Mesendoderm (in vitro differentiated cells): ENCODE measurements at regions not wholly inside any gene's neighbourhood (a gene's known extent, or its start where the extent isn't known, plus 50 kb on each side); places are given as distances from the start of the nearest gene placed in this dataset.

Experiments
- DNase-seq: peaks from one replicate; pipeline ENCODE4 v3.0.0; 2013
- H2AK5ac ChIP-seq: 2 replicates; pipeline ENCODE4 v1.6.1; 2013; ENCODE audit warnings: low read length, inconsistent platforms
- H2BK120ac ChIP-seq: 2 replicates; pipeline ENCODE4 v1.6.1; 2013; ENCODE audit warnings: low read depth, mild to moderate bottlenecking, low read length, moderate library complexity, mixed read lengths
- H2BK15ac ChIP-seq: replicated peaks from 2 replicates; pipeline ENCODE4 v1.6.1; 2013; ENCODE audit warnings: low read depth, mild to moderate bottlenecking, moderate library complexity
- H2BK5ac ChIP-seq: 2 replicates; pipeline ENCODE4 v1.6.1; 2013; ENCODE audit warnings: low read length, inconsistent platforms
- H3K18ac ChIP-seq: 2 replicates; pipeline ENCODE4 v1.6.1; 2013; ENCODE audit warnings: mild to moderate bottlenecking, low read length, mixed read lengths
- H3K23ac ChIP-seq: one replicate; pipeline ENCODE4 v1.6.1; 2013; ENCODE audit warnings: low read length
- H3K27ac ChIP-seq: 2 replicates; pipeline ENCODE4 v1.5.1; 2013; ENCODE audit warnings: low read depth, mild to moderate bottlenecking, inconsistent platforms, low read length, moderate library complexity
- H3K27me3 ChIP-seq: 2 replicates; pipeline ENCODE4 v1.6.1; 2013; ENCODE audit warnings: low read length, control low read depth, mild to moderate bottlenecking, inconsistent platforms; ENCODE audit not compliant: insufficient read depth, poor library complexity
- H3K36me3 ChIP-seq: 2 replicates; pipeline ENCODE4 v1.6.1; 2013; ENCODE audit warnings: low read length, inconsistent platforms; ENCODE audit not compliant: control insufficient read depth, insufficient read depth
- H3K4ac ChIP-seq: one replicate; pipeline ENCODE4 v1.6.1; 2013; ENCODE audit warnings: low read depth, mild to moderate bottlenecking, low read length, moderate library complexity
- H3K4me1 ChIP-seq: 2 replicates; pipeline ENCODE4 v1.6.1; 2013; ENCODE audit warnings: low read depth, low read length, inconsistent platforms; ENCODE audit not compliant: control insufficient read depth
- H3K4me2 ChIP-seq: 2 replicates; pipeline ENCODE4 v1.6.1; 2013; ENCODE audit warnings: low read length
- H3K4me3 ChIP-seq: 2 replicates; pipeline ENCODE4 v1.5.1; 2013; ENCODE audit warnings: mild to moderate bottlenecking, low read length
- H3K56ac ChIP-seq: one replicate; pipeline ENCODE4 v1.6.1; 2013; ENCODE audit warnings: low read length
- H3K79me1 ChIP-seq: 2 replicates; pipeline ENCODE4 v1.6.1; 2013; ENCODE audit warnings: low read length, inconsistent platforms
- H3K79me2 ChIP-seq: 2 replicates; pipeline ENCODE4 v1.6.1; 2013; ENCODE audit warnings: mild to moderate bottlenecking, low read length; ENCODE audit not compliant: control insufficient read depth, insufficient read depth
- H3K9ac ChIP-seq: 2 replicates; pipeline ENCODE4 v1.6.1; 2013; ENCODE audit warnings: low read length, inconsistent platforms
- H4K5ac ChIP-seq: one replicate; pipeline ENCODE4 v1.6.1; 2013; ENCODE audit warnings: low read length
- H4K8ac ChIP-seq: one replicate; pipeline ENCODE4 v1.6.1; 2013; ENCODE audit warnings: low read depth, mild to moderate bottlenecking, control low read depth, low read length, moderate library complexity
- WGBS: extraction: QIAGEN DNeasy Blood & Tissue Kit; methylation state at CpG from one replicate; pipeline ENCODE4 v1.1.7; 2013; ENCODE audit warnings: low lambda C conversion rate, missing lambda C conversion rate; ENCODE audit not compliant: insufficient coverage; ENCODE audit errors: extremely low coverage; 5-methylcytosine and 5-hydroxymethylcytosine counted together

GRCh38 chr20:60403105-60403741 lies 445.0 kb downstream of the CDH26 start:
- DNase-seq: no peak
- H3K23ac ChIP-seq: no peak overlapping the region
- no peak overlapping the region for H4K5ac ChIP-seq
- no peak overlapping the region for H3K56ac ChIP-seq
- H3K79me1 ChIP-seq: no peaks in the 10 kb centered on the region
- no peaks in the 10 kb centered on the region for H3K79me2 ChIP-seq
- H2AK5ac ChIP-seq: no peak overlapping the region
- H2BK5ac ChIP-seq: no peak overlapping the region
- no peaks in the 10 kb centered on the region for H3K4me1 ChIP-seq
- no peak overlapping the region for H3K4ac ChIP-seq
- H4K8ac ChIP-seq: no peak overlapping the region
- H3K27me3 ChIP-seq: no peaks in the 10 kb centered on the region
- no peak overlapping the region for H3K18ac ChIP-seq
- no peak overlapping the region for H3K27ac ChIP-seq
- no CpG with 5 or more reads among the region's 8 CpGs for WGBS
- no peak overlapping the region for H3K4me2 ChIP-seq
- no peak overlapping the region for H3K4me3 ChIP-seq
- no peaks in the 10 kb centered on the region for H3K36me3 ChIP-seq
- H2BK120ac ChIP-seq: no peak overlapping the region
- H3K9ac ChIP-seq: no peak overlapping the region
- no peak overlapping the region for H2BK15ac ChIP-seq

GRCh38 chr20:60407011-60407771 lies 449.0 kb downstream of the CDH26 start:
- no peaks in the 10 kb centered on the region for H3K36me3 ChIP-seq
- H3K18ac ChIP-seq: no peak overlapping the region
- DNase-seq: no peak
- H3K9ac ChIP-seq: no peak overlapping the region
- H4K5ac ChIP-seq: no peak overlapping the region
- H2AK5ac ChIP-seq: no peak overlapping the region
- no peak overlapping the region for H3K23ac ChIP-seq
- H3K4ac ChIP-seq: no peak overlapping the region
- no peak overlapping the region for H2BK15ac ChIP-seq
- H3K27me3 ChIP-seq: no peaks in the 10 kb centered on the region
- no peak overlapping the region for H3K27ac ChIP-seq
- H2BK5ac ChIP-seq: no peak overlapping the region
- no peak overlapping the region for H3K4me3 ChIP-seq
- H2BK120ac ChIP-seq: no peak overlapping the region
- H4K8ac ChIP-seq: no peak overlapping the region
- no peaks in the 10 kb centered on the region for H3K4me1 ChIP-seq
- H3K79me2 ChIP-seq: no peaks in the 10 kb centered on the region
- H3K79me1 ChIP-seq: no peaks in the 10 kb centered on the region
- H3K4me2 ChIP-seq: no peak overlapping the region
- H3K56ac ChIP-seq: no peak overlapping the region
- no CpG with 5 or more reads among the region's 10 CpGs for WGBS

GRCh38 chr20:60407938-60408337 lies 449.7 kb downstream of the CDH26 start:
- Histone ChIP-seq H3K18ac (no peak overlapping the region), H2BK15ac (no peak overlapping the region), H3K36me3 (no peaks in the 10 kb centered on the region), H3K23ac (no peak overlapping the region), H3K27me3 (no peaks in the 10 kb centered on the region), H3K79me1 (no peaks in the 10 kb centered on the region), H3K27ac (no peak overlapping the region), H3K4ac (no peak overlapping the region), H3K9ac (no peak overlapping the region), H3K4me3 (no peak overlapping the region), H2AK5ac (no peak overlapping the region), H2BK5ac (no peak overlapping the region), H3K56ac (no peak overlapping the region), H2BK120ac (no peak overlapping the region), H3K4me2 (no peak overlapping the region), H4K8ac (no peak overlapping the region), H3K4me1 (no peaks in the 10 kb centered on the region), H3K79me2 (no peaks in the 10 kb centered on the region), H4K5ac (no peak overlapping the region)
- DNase-seq: no peak
- WGBS: no CpG with 5 or more reads among the region's 1 CpG

- Histone ChIP-seq H3K9ac (no peak overlapping the region), H3K27me3 (no peaks in the 10 kb centered on the region), H3K79me2 (no peaks in the 10 kb centered on the region), H3K4me3 (no peak overlapping the region), H3K79me1 (no peaks in the 10 kb centered on the region), H2BK5ac (no peak overlapping the region), H2AK5ac (no peak overlapping the region), H3K36me3 (no peaks in the 10 kb centered on the region), H4K5ac (no peak overlapping the region), H4K8ac (no peak overlapping the region), H2BK120ac (no peak overlapping the region), H3K4me2 (no peak overlapping the region), H3K4me1 (no peaks in the 10 kb centered on the region), H3K23ac (no peak overlapping the region), H3K27ac (no peak overlapping the region), H3K4ac (no peak overlapping the region), H3K56ac (no peak overlapping the region), H2BK15ac (no peak overlapping the region), H3K18ac (peak overlapping the region; percentile 42)
- no peak for DNase-seq
- WGBS: no CpG with 5 or more reads among the region's 4 CpGs
Observed at GRCh38 chr20:60408435-60408834, 450.2 kb downstream of the CDH26 start.

GRCh38 chr20:60410618-60411264 lies 452.5 kb downstream of the CDH26 start:
- no peak overlapping the region for H3K4me2 ChIP-seq
- no peaks in the 10 kb centered on the region for H3K4me1 ChIP-seq
- no peaks in the 10 kb centered on the region for H3K79me2 ChIP-seq
- no peaks in the 10 kb centered on the region for H3K36me3 ChIP-seq
- H3K27ac ChIP-seq: no peak overlapping the region
- H3K56ac ChIP-seq: no peak overlapping the region
- H2AK5ac ChIP-seq: no peak overlapping the region
- no peak overlapping the region for H4K5ac ChIP-seq
- no peaks in the 10 kb centered on the region for H3K79me1 ChIP-seq
- WGBS: no CpG with 5 or more reads among the region's 7 CpGs
- DNase-seq: no peak
- H2BK5ac ChIP-seq: no peak overlapping the region
- no peak overlapping the region for H3K18ac ChIP-seq
- H4K8ac ChIP-seq: no peak overlapping the region
- no peaks in the 10 kb centered on the region for H3K27me3 ChIP-seq
- no peak overlapping the region for H3K23ac ChIP-seq
- no peak overlapping the region for H3K9ac ChIP-seq
- no peak overlapping the region for H3K4me3 ChIP-seq
- H3K4ac ChIP-seq: no peak overlapping the region
- no peak overlapping the region for H2BK15ac ChIP-seq
- H2BK120ac ChIP-seq: no peak overlapping the region
